GM12878 (cell line): ENCODE measurements at regions not wholly inside any gene's neighbourhood (a gene's known extent, or its start where the extent isn't known, plus 50 kb on each side); places are given as distances from the start of the nearest gene placed in this dataset.

Experiments
- ATAC-seq: fragments of 200-7000 bp; cut with Tn5 transposase; 3 replicates; pipeline ENCODE4 v1.9.1; 2020; ENCODE audit warnings: mild to moderate bottlenecking, moderate library complexity
- BruUV-seq: library from RNA; stranded (reverse); fragments of 400-500 nt; replicated peaks from 2 replicates; lab custom pipeline; 2021; lab: Mats Ljungman, UMichigan
- CTCF ChIA-PET: fragments of 300-600 bp; sonication (Branson Sonifier 250); formaldehyde crosslinking; extraction: SDS; loops from one replicate; lab custom pipeline; 2021; ENCODE audit warnings: inconsistent platforms; lab: Yijun Ruan, JAX
- POLR2A ChIA-PET: fragments of 350-600 bp; formaldehyde crosslinking; extraction: SDS; loops from one replicate; lab custom pipeline; 2021; ENCODE audit warnings: inconsistent platforms; lab: Charles Lee
- RAD21 ChIA-PET: fragments of 300-600 bp; sonication (Branson Sonifier 250); formaldehyde crosslinking; loops from one replicate; lab custom pipeline; 2023; ENCODE audit warnings: antibody characterized with exemption; ENCODE audit not compliant: unreplicated experiment; lab: Charles Lee
- SMC1A ChIA-PET: fragments of 300-600 bp; sonication (Branson Sonifier 250); formaldehyde crosslinking; loops from one replicate; lab custom pipeline; 2023; ENCODE audit not compliant: unreplicated experiment, uncharacterized antibody; lab: Charles Lee
- DNase-seq: peaks from one replicate; pipeline ENCODE4 v3.0.0-alpha.2; 2011; ENCODE audit warnings: low read depth, low spot score
- FAIRE-seq: peaks from 3 replicates; lab custom pipeline; 2011; peaks lifted over from hg19 to GRCh38; lab: Jason Lieb, UNC
- H2AFZ ChIP-seq: 2 replicates; pipeline ENCODE4 v1.6.0; 2011; ENCODE audit warnings: low read depth, low read length, control low read depth; ENCODE audit not compliant: control insufficient read depth
- H3K27ac ChIP-seq: 2 replicates; pipeline ENCODE4 v1.5.1; 2011; ENCODE audit warnings: control low read depth; ENCODE audit not compliant: control insufficient read depth, insufficient read depth
- H3K27me3 ChIP-seq, 2 experiments: replicated peaks in 1 of 2; 2 replicates each; pipeline versions ENCODE4 v1.6.0 to v1.6.1; 2011; ENCODE audit warnings: low read length in 1 of 2; ENCODE audit not compliant: control insufficient read depth in 2 of 2, insufficient read depth in 2 of 2
- H3K36me3 ChIP-seq, 2 experiments: 2 replicates each; pipeline ENCODE4 v1.5.1; 2011; ENCODE audit warnings: low read length in 1 of 2; ENCODE audit not compliant: control insufficient read depth in 2 of 2, insufficient read depth in 2 of 2
- H3K4me1 ChIP-seq: 2 replicates; pipeline ENCODE4 v1.6.1; 2011; ENCODE audit warnings: mild to moderate bottlenecking, low read length, moderate library complexity, mixed read lengths; ENCODE audit not compliant: control insufficient read depth, insufficient read depth
- H3K4me2 ChIP-seq: 2 replicates; pipeline ENCODE4 v1.6.0; 2011; ENCODE audit warnings: control low read depth; ENCODE audit not compliant: control insufficient read depth, insufficient read depth
- H3K4me3 ChIP-seq: fragments of 200-600 bp; sonication (generic); 2 replicates; pipeline ENCODE4 v1.5.1; 2016
- H3K79me2 ChIP-seq: 2 replicates; pipeline ENCODE4 v1.6.0; 2011; ENCODE audit warnings: low read length; ENCODE audit not compliant: control insufficient read depth, insufficient read depth
- H3K9ac ChIP-seq: 2 replicates; pipeline ENCODE4 v1.8.0; 2011; ENCODE audit warnings: low read length, control low read depth, mixed read lengths; ENCODE audit not compliant: control insufficient read depth, insufficient read depth
- H3K9me3 ChIP-seq: replicated peaks from 3 replicates; pipeline ENCODE4 v1.5.1; 2011; ENCODE audit warnings: mild to moderate bottlenecking, low read length; ENCODE audit not compliant: control insufficient read depth, insufficient read depth
- H4K20me1 ChIP-seq: 2 replicates; pipeline ENCODE4 v1.6.0; 2011; ENCODE audit not compliant: control insufficient read depth, insufficient read depth
- BACH1 ChIP-seq: fragments of 450-650 bp; IDR thresholded peaks from 2 replicates; pipeline ENCODE4 v1.6.1; 2017; ENCODE audit warnings: mild to moderate bottlenecking, borderline replicate concordance
- CBX3 ChIP-seq: fragments of 200-600 bp; sonication (generic); IDR thresholded peaks from 2 replicates; pipeline ENCODE4 v1.6.1; 2016; ENCODE audit warnings: low read depth, borderline replicate concordance
- CBX5 ChIP-seq: sonication (generic); IDR thresholded peaks from 2 replicates; pipeline ENCODE4 v1.6.1; 2016; ENCODE audit warnings: low read depth, moderate library complexity, mild to moderate bottlenecking, inconsistent platforms
- CEBPB ChIP-seq, 2 experiments: fragments of 150-350 bp in 1 of 2; IDR thresholded peaks; 2 replicates each; pipeline ENCODE4 v1.6.1; 2012 to 2014; ENCODE audit warnings: low read depth in 2 of 2, low read length in 2 of 2, borderline replicate concordance in 1 of 2, inconsistent platforms in 1 of 2
- CREB1 ChIP-seq: IDR thresholded peaks from 2 replicates; pipeline ENCODE4 v1.6.1; 2012; ENCODE audit warnings: low read depth, mild to moderate bottlenecking, inconsistent platforms
- JUNB ChIP-seq: IDR thresholded peaks from 2 replicates; pipeline ENCODE4 v1.6.1; 2016; ENCODE audit warnings: antibody characterized with exemption, mild to moderate bottlenecking
- RCOR1 ChIP-seq: conservative IDR thresholded peaks from 2 replicates; pipeline ENCODE4 v1.6.1; 2012; ENCODE audit warnings: low read depth, low read length, improper control_type of control experiment
- TCF3 ChIP-seq: IDR thresholded peaks from 2 replicates; pipeline ENCODE4 v1.6.1; 2012; ENCODE audit warnings: low read depth, mild to moderate bottlenecking, low read length, borderline replicate concordance; ENCODE audit not compliant: insufficient read depth
- YY1 ChIP-seq: IDR thresholded peaks from 2 replicates; pipeline ENCODE4 v1.6.1; 2011; ENCODE audit warnings: low read depth, mild to moderate bottlenecking, low read length
- in situ Hi-C: fragments of 300-500 bp; cut with MboI; formaldehyde crosslinking; loops from 9 replicates; pipeline ENCODE4 v1.14.3; 2018; ENCODE audit warnings: mixed read lengths
- intact Hi-C: fragments of 100-400 bp; cut with micrococcal nuclease; formaldehyde crosslinking; loops from one replicate; pipeline ENCODE4 v1.14.2; 2022; ENCODE audit not compliant: unreplicated experiment
- TF ChIP-seq, protein P1 (sequence below): fragments of 450-650 bp; IDR thresholded peaks from 2 replicates; pipeline ENCODE4 v1.6.1; 2017; ENCODE audit warnings: mild to moderate bottlenecking, moderate library complexity
- TF ChIP-seq, protein P2 (sequence below): fragments of 150-350 bp; IDR thresholded peaks from 2 replicates; pipeline ENCODE4 v1.6.1; 2014; ENCODE audit warnings: mild to moderate bottlenecking, low read depth, low read length

DNA sequence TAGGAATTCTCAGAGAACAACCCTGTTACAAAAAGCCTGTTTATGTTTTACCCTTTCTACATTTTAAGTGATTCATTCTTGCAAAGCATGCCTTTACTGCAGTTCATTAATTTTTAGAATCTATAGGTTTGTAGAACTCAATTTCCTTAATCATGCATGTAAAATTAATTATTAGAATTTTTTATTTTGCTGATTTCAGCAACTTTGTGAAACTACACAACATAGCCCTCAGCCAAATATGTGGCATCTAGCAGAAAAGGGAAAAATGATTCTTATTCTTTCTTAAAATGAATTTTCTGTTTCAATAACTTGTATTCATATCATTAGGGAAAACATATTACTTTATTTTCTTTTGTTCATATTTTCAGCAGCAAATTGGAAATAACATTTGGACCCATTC is 392.9 kb upstream of the PFKP start:
- Histone ChIP-seq H3K27ac (no peak overlapping the region), H3K36me3 (no peaks in the 10 kb centered on the region), H3K4me1 (no peaks in the 10 kb centered on the region), H4K20me1 (no peaks in the 10 kb centered on the region), H3K9ac (no peak overlapping the region), H3K4me3 (no peak overlapping the region), H2AFZ (no peak overlapping the region), H3K4me2 (no peak overlapping the region), H3K79me2 (no peaks in the 10 kb centered on the region), H3K9me3 (no peaks in the 10 kb centered on the region), H3K27me3 (no peaks in the 10 kb centered on the region)
- ATAC-seq, result no peak
- CTCF ChIA-PET, result no interaction called here
- DNase-seq, result no peak
- POLR2A ChIA-PET, result no interaction called here
- FAIRE-seq, result no peak
- no TSS peak for BruUV-seq
- RAD21 ChIA-PET, result no interaction called here
- in situ Hi-C loops (no loop called here), intact Hi-C loops (no loop called here)
- SMC1A ChIA-PET, result no interaction called here
- TF ChIP-seq CEBPB (IDR thresholded peaks at IDR 0.05; ENCODE audit: borderline replicate concordance in 1 of 2, low read depth in 2 of 2, low read length in 2 of 2) (no peak), TCF3 (no peak), CREB1 (no peak), YY1 (no peak), BACH1 (no peak), JUNB (no peak), RCOR1 (no peak), CBX5 (no peak), CBX3 (no peak)
- TF ChIP-seq, protein P1, sequence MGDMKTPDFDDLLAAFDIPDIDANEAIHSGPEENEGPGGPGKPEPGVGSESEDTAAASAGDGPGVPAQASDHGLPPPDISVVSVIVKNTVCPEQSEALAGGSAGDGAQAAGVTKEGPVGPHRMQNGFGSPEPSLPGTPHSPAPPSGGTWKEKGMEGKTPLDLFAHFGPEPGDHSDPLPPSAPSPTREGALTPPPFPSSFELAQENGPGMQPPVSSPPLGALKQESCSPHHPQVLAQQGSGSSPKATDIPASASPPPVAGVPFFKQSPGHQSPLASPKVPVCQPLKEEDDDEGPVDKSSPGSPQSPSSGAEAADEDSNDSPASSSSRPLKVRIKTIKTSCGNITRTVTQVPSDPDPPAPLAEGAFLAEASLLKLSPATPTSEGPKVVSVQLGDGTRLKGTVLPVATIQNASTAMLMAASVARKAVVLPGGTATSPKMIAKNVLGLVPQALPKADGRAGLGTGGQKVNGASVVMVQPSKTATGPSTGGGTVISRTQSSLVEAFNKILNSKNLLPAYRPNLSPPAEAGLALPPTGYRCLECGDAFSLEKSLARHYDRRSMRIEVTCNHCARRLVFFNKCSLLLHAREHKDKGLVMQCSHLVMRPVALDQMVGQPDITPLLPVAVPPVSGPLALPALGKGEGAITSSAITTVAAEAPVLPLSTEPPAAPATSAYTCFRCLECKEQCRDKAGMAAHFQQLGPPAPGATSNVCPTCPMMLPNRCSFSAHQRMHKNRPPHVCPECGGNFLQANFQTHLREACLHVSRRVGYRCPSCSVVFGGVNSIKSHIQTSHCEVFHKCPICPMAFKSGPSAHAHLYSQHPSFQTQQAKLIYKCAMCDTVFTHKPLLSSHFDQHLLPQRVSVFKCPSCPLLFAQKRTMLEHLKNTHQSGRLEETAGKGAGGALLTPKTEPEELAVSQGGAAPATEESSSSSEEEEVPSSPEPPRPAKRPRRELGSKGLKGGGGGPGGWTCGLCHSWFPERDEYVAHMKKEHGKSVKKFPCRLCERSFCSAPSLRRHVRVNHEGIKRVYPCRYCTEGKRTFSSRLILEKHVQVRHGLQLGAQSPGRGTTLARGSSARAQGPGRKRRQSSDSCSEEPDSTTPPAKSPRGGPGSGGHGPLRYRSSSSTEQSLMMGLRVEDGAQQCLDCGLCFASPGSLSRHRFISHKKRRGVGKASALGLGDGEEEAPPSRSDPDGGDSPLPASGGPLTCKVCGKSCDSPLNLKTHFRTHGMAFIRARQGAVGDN, result no peak
- TF ChIP-seq, protein P2, sequence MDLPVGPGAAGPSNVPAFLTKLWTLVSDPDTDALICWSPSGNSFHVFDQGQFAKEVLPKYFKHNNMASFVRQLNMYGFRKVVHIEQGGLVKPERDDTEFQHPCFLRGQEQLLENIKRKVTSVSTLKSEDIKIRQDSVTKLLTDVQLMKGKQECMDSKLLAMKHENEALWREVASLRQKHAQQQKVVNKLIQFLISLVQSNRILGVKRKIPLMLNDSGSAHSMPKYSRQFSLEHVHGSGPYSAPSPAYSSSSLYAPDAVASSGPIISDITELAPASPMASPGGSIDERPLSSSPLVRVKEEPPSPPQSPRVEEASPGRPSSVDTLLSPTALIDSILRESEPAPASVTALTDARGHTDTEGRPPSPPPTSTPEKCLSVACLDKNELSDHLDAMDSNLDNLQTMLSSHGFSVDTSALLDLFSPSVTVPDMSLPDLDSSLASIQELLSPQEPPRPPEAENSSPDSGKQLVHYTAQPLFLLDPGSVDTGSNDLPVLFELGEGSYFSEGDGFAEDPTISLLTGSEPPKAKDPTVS, result no peak
